Ovary (tissue), 3 donors: ENCODE measurements at regions not wholly inside any gene's neighbourhood (a gene's known extent, or its start where the extent isn't known, plus 50 kb on each side); places are given as distances from the start of the nearest gene placed in this dataset.

Experiments
- EP300 ChIP-seq: sonication (generic); formaldehyde crosslinking; IDR thresholded peaks from one replicate; pipeline ENCODE4 v1.6.1; 2017; ENCODE audit warnings: antibody characterized with exemption
- POLR2A ChIP-seq: fragments of 450-650 bp; IDR thresholded peaks from one replicate; pipeline ENCODE4 v1.6.1; 2017; ENCODE audit warnings: antibody characterized with exemption, mild to moderate bottlenecking, moderate library complexity
- TF ChIP-seq, protein P1 (sequence below), 3 donors: fragments of 450-650 bp in 2 of 3; fragments of 200-600 bp in 1 of 3; IDR thresholded peaks; one replicate each; pipeline versions ENCODE4 v1.5.1 to v1.8.0; 2016 to 2022; ENCODE audit warnings: antibody characterized with exemption in 3 of 3, mild to moderate bottlenecking in 1 of 3
- donor health status: DM: no; HTN: no; CAD: no.

DNA sequence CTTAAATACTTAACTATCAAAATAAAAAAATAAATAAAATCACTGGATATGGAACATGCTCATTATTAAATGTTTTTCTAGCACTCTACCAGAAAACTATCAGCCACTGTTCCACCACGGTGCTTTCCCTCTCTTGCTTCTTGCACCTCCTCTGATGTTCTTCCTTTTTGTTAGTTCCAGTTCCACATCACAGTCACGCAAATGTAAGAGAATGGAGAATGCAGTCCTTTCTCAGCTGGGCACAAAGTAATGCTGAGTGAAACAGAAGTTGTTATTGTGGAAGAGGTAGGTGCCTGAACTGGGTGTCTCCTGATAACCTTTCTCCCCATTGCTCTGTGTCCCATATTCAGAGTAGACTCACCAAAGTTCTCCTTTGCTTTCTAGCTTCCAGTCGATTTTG is 1116.9 kb upstream of the TMEM132C start:
- TF ChIP-seq, protein P1, sequence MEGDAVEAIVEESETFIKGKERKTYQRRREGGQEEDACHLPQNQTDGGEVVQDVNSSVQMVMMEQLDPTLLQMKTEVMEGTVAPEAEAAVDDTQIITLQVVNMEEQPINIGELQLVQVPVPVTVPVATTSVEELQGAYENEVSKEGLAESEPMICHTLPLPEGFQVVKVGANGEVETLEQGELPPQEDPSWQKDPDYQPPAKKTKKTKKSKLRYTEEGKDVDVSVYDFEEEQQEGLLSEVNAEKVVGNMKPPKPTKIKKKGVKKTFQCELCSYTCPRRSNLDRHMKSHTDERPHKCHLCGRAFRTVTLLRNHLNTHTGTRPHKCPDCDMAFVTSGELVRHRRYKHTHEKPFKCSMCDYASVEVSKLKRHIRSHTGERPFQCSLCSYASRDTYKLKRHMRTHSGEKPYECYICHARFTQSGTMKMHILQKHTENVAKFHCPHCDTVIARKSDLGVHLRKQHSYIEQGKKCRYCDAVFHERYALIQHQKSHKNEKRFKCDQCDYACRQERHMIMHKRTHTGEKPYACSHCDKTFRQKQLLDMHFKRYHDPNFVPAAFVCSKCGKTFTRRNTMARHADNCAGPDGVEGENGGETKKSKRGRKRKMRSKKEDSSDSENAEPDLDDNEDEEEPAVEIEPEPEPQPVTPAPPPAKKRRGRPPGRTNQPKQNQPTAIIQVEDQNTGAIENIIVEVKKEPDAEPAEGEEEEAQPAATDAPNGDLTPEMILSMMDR (IDR thresholded peaks at IDR 0.05) = no peak
- no peak for TF ChIP-seq POLR2A
- TF ChIP-seq EP300 = no peak
